HG02970 (cell line): ENCODE measurements at regions not wholly inside any gene's neighbourhood (a gene's known extent, or its start where the extent isn't known, plus 50 kb on each side); places are given as distances from the start of the nearest gene placed in this dataset.
A peak's percentile ranks its signal among the peaks of the same experiment; 100 is the strongest.

Source experiments
- ATAC-seq: cut with Tn5 transposase; IDR thresholded peaks from one replicate; pipeline ENCODE4 v1.9.1; 2021; ENCODE audit warnings: mild to moderate bottlenecking, moderate library complexity, moderate number of reproducible peaks; ENCODE audit not compliant: unreplicated experiment, low FRiP score

DNA sequence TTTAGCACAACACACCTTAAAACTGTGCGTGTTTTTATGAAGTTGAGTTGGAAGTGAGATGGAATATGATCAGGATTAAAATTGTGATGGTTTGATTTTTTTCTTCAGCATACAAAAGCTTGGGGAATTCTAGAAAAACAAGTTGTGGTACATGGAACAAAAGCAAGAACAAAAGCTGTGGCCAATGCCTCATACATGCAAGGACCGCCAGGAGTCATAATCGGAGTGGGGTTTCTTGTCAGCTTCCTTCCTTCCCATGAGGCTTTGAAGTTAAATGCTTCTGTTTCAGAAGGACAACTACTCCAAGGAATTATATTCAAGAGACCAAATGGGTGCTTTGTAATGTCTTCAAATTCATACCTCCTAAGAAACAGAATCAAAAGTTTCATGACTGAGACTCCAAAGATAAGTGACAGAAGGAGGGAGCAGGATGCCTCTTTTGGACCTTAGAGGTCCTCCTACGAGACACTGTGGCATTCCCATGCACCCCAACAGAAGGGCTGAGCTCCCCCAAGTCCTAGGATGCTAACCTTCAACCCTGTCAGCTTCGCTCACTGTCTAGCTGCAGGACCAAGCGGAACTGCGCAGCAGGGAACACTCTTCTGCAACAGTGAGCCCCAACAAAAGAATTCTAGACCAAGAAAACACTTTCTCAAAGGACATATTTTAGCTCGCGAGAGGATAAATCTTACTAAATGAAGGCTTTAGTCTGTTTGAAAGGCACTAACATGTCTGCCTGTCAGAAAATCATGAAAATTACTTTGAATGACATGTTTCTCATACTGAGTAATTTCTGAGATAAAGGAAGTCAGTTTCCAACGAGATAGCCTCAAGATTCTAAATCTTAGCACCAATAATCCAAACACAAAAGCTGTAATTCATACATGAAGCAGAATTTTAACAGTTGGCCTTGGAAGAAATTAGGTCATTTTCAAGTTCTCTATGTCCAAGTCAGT is 108.5 kb upstream of the NHSL1 start:
- ATAC-seq = no peak

- no peak for ATAC-seq
Observed at GRCh38 chr6:138608896-138609295, 109.6 kb upstream of the NHSL1 start.

- ATAC-seq = no peak
Observed at GRCh38 chr6:138609801-138610430, 110.6 kb upstream of the NHSL1 start.

DNA sequence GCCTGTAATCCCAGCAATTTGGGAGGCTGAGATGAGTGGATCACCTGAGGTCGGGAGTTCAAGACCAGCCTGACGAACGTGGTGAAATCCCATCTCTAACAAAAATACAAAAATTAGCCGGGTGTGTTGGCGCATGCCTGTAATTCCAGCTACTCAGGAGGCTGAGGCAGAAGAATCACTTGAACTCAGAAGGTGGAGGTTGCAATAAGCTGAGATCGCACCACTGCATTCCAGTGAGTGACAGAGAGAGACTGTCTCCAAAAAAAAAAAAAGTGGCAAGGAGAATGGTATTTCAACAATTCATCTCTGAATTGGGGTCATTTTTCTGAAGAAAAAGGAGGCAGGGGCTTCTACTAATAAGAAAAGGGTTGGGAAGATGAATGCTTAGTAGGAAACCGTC is 111.5 kb upstream of the NHSL1 start:
- no peak for ATAC-seq

GRCh38 chr6:138614151-138614550 is 114.9 kb upstream of the NHSL1 start:
- no peak for ATAC-seq

DNA sequence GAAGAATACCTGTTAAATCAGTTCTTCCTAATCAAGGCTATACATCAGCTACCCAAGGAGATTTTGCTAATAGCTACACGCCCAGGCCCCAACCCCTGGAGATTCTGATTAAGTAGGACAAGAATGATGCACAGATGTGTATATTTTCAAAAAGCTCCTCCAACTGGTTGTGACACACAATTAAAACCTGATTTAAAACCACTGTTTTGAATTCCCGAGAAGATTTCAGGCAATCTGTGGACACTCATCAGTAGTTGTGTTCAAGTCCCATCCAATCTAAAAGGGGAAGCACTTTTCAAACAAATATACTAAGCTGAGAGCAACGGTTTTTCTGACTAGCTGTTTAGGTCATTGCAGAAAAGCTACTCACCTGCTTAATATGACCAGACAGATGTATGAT is 118.9 kb upstream of the NHSL1 start:
- no peak for ATAC-seq

GRCh38 chr6:138620630-138621029 is 121.3 kb upstream of the NHSL1 start:
- ATAC-seq = no peak

DNA sequence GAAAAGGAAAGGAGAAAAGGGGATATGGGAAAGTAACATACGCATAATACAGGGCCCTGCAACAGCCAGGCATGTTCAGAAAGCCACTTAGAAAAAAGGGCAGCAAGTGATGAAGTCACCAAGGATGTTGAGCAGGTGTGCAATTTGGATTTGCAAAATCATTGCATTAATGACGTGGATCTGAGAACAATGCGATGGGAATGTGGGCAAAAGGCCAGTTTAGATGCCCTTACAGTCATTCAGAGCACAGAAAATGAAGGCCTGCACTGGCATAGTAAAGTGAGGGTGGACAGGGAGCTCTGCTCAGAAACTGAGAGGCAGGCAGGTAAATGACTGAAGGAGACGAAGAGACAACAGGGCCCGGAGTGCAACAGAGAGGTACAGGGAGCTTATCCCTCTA is 123.7 kb upstream of the NHSL1 start:
- no peak for ATAC-seq

DNA sequence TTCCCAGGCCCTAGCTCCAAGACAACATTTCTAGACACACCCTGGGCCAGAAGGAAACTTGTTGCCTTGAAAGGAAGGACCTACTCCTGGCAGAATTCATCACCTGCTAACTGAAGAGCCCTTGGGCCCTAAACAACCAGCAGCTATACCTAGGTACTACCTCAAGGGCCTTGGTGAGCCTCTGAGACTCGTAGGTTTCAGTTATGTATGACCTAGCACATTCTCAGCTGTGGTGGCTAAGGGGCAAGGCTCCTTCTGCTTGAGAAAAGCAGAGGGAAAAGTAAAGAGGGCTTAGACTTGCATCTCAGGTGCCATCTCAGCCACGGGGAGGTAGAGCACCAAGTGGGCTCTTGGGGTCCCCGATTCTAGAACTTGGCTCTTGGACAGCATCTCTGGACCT is 132.3 kb upstream of the NHSL1 start:
- ATAC-seq = no peak

- ATAC-seq = no peak
Observed at GRCh38 chr6:138637822-138638221, 135.7 kb upstream of the CCDC28A start.

DNA sequence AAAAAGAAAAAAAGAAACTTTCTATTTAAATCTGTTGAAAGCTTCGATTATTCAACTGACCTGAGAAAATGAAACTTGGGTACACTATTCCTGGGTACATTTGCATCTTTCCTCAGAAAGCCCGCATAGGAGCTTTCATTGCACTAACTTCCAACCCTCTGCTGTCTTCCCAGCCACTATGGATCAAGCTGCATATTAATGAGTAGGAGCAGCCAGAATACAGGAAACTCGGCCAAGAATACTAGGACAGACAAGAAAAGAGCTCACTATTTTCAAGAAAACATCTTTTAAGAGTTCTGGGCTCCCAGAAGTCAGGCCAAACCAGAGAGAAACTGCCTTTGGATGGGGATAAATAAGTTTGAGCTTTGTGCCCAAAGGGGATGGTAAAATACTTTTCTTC is 135.0 kb upstream of the CCDC28A start:
- ATAC-seq = no peak

GRCh38 chr6:138640028-138640427 is 133.5 kb upstream of the CCDC28A start:
- ATAC-seq = no peak

DNA sequence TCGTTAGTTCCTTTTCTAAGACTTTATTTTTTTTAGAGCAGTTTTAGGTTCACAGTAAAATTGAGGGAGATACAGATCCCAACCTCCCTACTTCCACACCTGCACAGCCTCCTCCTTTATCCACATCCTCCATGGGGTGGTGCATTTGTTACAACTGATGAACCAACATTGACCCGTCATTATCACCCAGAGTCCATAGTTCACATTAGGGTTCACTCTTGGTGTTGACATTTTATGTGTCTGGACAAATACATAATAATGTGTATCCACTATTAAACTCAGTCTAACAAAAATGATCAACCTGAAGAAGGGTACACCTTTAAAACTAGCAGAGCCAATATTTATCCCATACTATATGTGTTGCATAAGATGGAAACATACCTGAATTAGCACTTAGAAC is 130.4 kb upstream of the CCDC28A start:
- no peak for ATAC-seq

DNA sequence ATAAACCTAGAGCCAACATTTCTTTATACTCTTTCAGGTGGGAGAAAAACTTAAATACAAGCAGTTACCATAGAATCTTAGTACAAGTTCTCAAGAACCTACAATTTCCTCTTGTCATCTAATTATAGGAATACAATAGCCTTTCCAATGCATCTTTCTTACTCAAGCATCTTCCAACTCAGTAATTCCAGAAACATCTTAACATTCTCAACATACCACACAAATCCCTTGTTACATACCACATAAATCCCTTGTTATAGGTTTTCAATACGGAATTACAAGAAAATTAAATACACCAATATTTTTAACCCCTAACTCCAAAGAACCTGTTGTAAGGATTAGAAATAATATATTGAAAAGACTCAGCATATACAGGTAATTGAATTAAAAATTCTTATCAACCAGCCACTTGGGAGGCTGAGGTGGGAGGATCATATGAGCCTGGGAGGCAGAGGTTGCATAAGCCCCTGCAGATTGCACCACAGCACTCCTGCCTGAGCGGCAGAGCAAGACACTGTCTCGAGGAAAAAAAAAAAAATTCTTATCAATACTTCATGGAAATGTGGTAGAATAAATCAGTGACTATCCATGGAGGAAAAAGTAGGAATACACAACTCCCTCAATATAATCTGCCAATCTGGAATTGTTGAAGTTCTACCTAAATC is 127.5 kb upstream of the CCDC28A start:
- no peak for ATAC-seq

DNA sequence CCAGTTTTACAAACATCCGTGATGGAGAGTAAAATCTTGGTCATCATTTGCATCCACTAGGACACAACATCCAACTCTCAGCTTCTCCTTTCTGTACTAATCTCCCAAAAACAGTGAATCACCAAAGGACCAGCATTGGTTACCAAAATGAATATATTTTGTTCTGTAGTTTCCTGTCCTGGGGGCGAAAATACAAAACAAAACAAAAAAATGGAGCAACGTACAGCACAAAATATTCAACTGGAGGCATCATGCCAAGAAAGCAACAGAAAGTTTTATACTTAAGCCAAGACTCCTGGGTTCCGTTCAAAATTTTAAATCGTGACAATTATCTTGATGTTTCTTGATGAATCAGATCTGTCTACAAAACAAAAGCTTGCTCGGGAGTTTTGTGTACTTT is 126.6 kb upstream of the CCDC28A start:
- ATAC-seq = no peak

- ATAC-seq = no peak
Observed at GRCh38 chr6:138648127-138648526, 125.4 kb upstream of the CCDC28A start.

DNA sequence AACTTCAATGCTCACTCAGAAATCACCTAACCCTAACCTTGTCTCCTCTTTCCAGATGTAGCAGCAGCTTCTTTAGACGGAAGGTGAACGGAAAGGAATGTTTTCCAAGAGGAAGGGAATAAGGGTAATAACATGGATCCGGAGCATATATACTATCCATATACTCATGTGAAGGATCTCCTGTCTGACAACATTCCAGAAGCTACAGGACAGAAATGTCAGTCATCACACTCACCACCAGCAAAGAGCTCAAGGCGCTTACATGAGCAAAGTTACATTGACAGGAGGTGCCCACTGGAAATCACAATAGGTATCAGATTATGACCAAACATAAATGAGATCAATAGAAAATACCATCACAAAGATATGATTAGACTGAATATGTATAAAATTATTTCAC is 122.1 kb upstream of the CCDC28A start:
- ATAC-seq = no peak

DNA sequence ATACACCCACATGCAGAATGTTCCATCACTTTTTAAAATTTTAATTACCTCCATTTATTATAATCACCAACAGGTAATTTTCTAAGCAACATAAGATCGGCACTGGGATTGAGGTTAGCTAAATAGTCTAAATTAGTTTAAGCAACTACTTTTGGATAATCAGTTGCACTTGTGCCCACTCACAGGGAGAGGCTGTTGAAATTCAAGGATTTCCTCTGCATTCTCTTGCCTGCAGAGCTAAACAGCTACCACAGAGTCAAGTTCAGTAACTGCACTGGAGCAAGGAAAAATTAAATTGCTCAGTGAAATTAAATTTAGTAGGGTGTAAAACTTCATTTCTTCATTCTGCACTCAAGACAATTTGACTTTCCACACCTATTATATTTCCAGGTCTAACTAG is 120.7 kb upstream of the CCDC28A start:
- ATAC-seq = no peak

GRCh38 chr6:138653435-138653834 is 120.1 kb upstream of the CCDC28A start:
- no peak for ATAC-seq

DNA sequence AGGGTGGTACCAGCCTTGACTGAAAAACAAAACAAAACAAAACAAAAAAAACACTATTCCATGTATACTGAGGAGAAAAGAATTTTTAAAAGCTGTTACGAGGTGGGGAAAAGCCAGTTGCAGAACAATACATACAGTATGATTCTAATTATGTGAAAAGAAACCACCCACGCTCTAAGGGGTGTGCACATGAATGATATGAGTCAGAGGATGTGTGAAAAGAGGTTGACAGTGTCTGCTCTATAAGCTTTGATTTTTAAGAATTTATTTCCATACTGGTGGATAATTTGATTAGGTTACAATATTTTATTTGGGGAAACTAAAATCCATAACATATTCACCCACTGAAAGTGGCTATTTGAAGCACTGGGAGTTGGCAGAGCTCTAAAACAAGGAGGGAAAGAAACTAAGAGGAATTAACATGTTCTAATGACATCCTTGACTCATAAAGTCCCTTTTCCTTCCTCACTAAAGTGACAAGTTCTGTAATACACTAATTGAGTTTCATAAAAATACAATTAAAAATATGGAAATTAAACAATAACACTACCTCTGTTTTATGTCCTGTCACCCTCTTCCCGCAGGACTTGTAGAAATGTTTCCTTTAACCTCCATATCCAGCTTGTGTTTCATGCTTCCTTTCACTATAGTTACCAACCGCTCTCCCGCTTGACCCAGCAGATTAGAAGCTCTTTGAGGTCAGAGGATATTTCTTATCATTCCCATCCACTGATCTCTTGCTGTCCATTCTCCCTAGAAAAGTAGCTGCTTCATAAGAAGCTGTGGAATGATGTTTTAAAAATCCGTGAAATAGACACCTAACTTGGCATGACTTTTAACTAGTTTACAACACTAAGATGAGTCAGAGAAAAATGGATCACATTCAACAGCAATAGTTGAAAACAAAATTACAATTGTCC is 118.6 kb upstream of the CCDC28A start:
- peak; percentile 70 for ATAC-seq
